ENCODE measurements at regions not wholly inside any gene's neighbourhood (a gene's known extent, or its start where the extent isn't known, plus 50 kb on each side); places are given as distances from the start of the nearest gene placed in this dataset.
"Not testable (repeated sequence)": the region's sequence is repeated elsewhere in the genome, so short reads cannot be mapped to it uniquely, and the experiment has no call there.

GRCh38 chr16:9014389-9014788 lies 50.7 kb upstream of the USP7 start:
- ATAC-seq (no peak), FAIRE-seq (no peak), DNase-seq (no peak)
- TF ChIP-seq CTCF (IDR thresholded peaks at IDR 0.05) = no peak
- Histone ChIP-seq H3K27ac (no peak overlapping the region), H3K4me1 (no peaks in the 10 kb centered on the region), H3K4me3 (no peak overlapping the region), H3K36me3 (no peaks in the 10 kb centered on the region), H3K9me3 (no peaks in the 10 kb centered on the region), H3K27me3 (no peaks in the 10 kb centered on the region)
- intact Hi-C loops (cut with DNase I) = no loop called here
- WGBS, 2 donors = 92 to 97% methylated on average over 1 of the region's 1 CpG

GRCh38 chr16:9015489-9015888 lies 51.8 kb upstream of the USP7 start:
- WGBS, 2 donors = 92 to 95% methylated on average over 10 of the region's 10 CpGs
- intact Hi-C loops (cut with DNase I) = no loop called here
- ATAC-seq (no peak), DNase-seq (no peak), FAIRE-seq (no peak)
- no peaks in the 10 kb centered on the region for H3K27me3 ChIP-seq
- no peak overlapping the region for H3K27ac ChIP-seq
- no peaks in the 10 kb centered on the region for H3K36me3 ChIP-seq
- no peaks in the 10 kb centered on the region for H3K9me3 ChIP-seq
- no peaks in the 10 kb centered on the region for H3K4me1 ChIP-seq
- no peak for TF ChIP-seq CTCF (IDR thresholded peaks at IDR 0.05)
- no peak overlapping the region for H3K4me3 ChIP-seq

GRCh38 chr16:9016005-9016404 lies 52.3 kb upstream of the USP7 start:
- H3K9me3 ChIP-seq; H3K4me1 ChIP-seq; H3K4me3 ChIP-seq; intact Hi-C loops (cut with DNase I); H3K27ac ChIP-seq; ATAC-seq; H3K36me3 ChIP-seq; FAIRE-seq; DNase-seq; H3K27me3 ChIP-seq: not testable (repeated sequence)
- WGBS, 2 donors = 92 to 100% methylated on average over 1 of the region's 1 CpG

- WGBS, 2 donors = 65 to 76% methylated on average over 3 of the region's 3 CpGs
- Histone ChIP-seq H3K36me3 (no peaks in the 10 kb centered on the region), H3K4me1 (no peaks in the 10 kb centered on the region), H3K27ac (no peak overlapping the region), H3K4me3 (no peak overlapping the region), H3K9me3 (no peaks in the 10 kb centered on the region), H3K27me3 (no peaks in the 10 kb centered on the region)
- intact Hi-C loops (cut with DNase I) = no loop called here
- ATAC-seq (no peak), FAIRE-seq (no peak), DNase-seq (no peak)
- no peak for TF ChIP-seq CTCF (IDR thresholded peaks at IDR 0.05)
Measured at GRCh38 chr16:9016824-9017223, 53.1 kb upstream of the USP7 start.

GRCh38 chr16:9027070-9027799 lies 63.5 kb upstream of the USP7 start:
- H3K4me3 ChIP-seq = no peak overlapping the region
- H3K4me1 ChIP-seq = no peaks in the 10 kb centered on the region
- ATAC-seq = no peak
- 77 to 80% methylated on average over 13 of the region's 13 CpGs for WGBS, 2 donors
- H3K36me3 ChIP-seq = no peaks in the 10 kb centered on the region
- DNase-seq = no peak
- FAIRE-seq = no peak
- H3K27ac ChIP-seq = no peak overlapping the region
- TF ChIP-seq CTCF (IDR thresholded peaks at IDR 0.05) = no peak
- intact Hi-C loops (cut with DNase I) = no loop called here
- H3K27me3 ChIP-seq = no peaks in the 10 kb centered on the region
- H3K9me3 ChIP-seq = no peaks in the 10 kb centered on the region

- WGBS, 2 donors = 89 to 91% methylated on average over 21 of the region's 21 CpGs
- ATAC-seq; H3K4me1 ChIP-seq; DNase-seq; H3K27ac ChIP-seq; H3K27me3 ChIP-seq; H3K4me3 ChIP-seq; intact Hi-C loops (cut with DNase I); FAIRE-seq; H3K36me3 ChIP-seq; H3K9me3 ChIP-seq: not testable (repeated sequence)
Measured at GRCh38 chr16:9028491-9028890, 63.0 kb upstream of the HAPSTR1 start.

Data from pancreas (tissue), 10 donors.